ENCODE measurements at regions not wholly inside any gene's neighbourhood (a gene's known extent, or its start where the extent isn't known, plus 50 kb on each side); places are given as distances from the start of the nearest gene placed in this dataset.

DNA sequence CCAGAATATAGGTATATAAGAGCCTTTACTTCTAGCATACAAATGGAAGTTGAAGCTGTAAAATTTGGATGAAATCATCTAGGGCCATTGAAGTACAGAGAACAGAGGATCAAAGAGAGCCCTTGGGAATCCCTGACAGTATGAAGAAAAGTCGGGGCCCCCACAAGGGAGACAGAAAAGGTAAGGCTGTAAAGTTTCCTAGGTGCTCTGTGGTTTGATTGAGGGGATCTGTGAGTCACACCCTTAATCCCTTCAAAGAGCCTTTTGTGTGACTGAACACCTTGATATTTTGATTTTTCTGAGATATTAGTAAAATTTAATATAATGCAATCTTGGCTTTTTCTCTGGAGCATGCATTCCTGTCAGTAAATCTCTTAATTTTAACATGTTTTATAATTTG lies 961.7 kb upstream of the TMEFF2 start:
- Mint-ChIP-seq H3K4me1 (no peaks in the 10 kb centered on the region), H3K27me3 (ENCODE audit: low read depth in 3 of 3) (peaks cover 0 to 2% (median 0%) of the 10 kb centered on the region in 3 donors), H3K9me3 (peaks cover 0 to 6% (median 2%) of the 10 kb centered on the region in 7 donors), H3K4me3 (no peak overlapping the region), H3K36me3 (no peaks in the 10 kb centered on the region), H3K27ac (no peak overlapping the region)
- Histone ChIP-seq H3K36me3 (replicated peaks in 1 of 2; ENCODE audit: control insufficient read depth in 1 of 2, insufficient read depth in 2 of 2, low read length in 2 of 2) (no peaks in the 10 kb centered on the region), H2AFZ (ENCODE audit: insufficient read depth, low read depth, low read length, poor library complexity, severe bottlenecking) (no peak overlapping the region), H3K27ac (ENCODE audit: low read depth in 1 of 2, low read length in 2 of 2) (no peak overlapping the region), H4K20me1 (ENCODE audit: insufficient read depth, low read length) (no peaks in the 10 kb centered on the region), H3K9ac (ENCODE audit: insufficient read depth, low read length, poor library complexity, severe bottlenecking) (no peak overlapping the region), H3K27me3 (ENCODE audit: control insufficient read depth in 2 of 2, insufficient read depth in 2 of 2, low read length in 2 of 2) (no peaks in the 10 kb centered on the region), H3K4me2 (replicated peaks; ENCODE audit: extremely low read depth, low read length, poor library complexity, severe bottlenecking) (no peak overlapping the region), H3K4me1 (ENCODE audit: control insufficient read depth in 1 of 2, insufficient read depth in 2 of 2, low read length in 2 of 2) (no peaks in the 10 kb centered on the region), H3K79me2 (ENCODE audit: insufficient read depth, low read length) (no peaks in the 10 kb centered on the region), H3K9me3 (replicated peaks in 1 of 2; ENCODE audit: control insufficient read depth in 1 of 2, insufficient read depth in 1 of 2, low read length in 2 of 2) (peaks cover 0 to 3% of the 10 kb centered on the region in 2 donors), H3K4me3 (replicated peaks in 1 of 3; ENCODE audit: low read depth in 2 of 3, low read length in 3 of 3) (no peak overlapping the region)
- no peak for DNase-seq
- intact Hi-C loops (cut with micrococcal nuclease) = no loop called here
- 80% methylated on average over 1 of the region's 1 CpG for WGBS (ENCODE audit: insufficient coverage)
- no peak for TF ChIP-seq CTCF (IDR thresholded peaks at IDR 0.05)

GRCh38 chr2:193154076-193154475 lies 959.3 kb upstream of the TMEFF2 start:
- no peak for TF ChIP-seq CTCF (IDR thresholded peaks at IDR 0.05)
- Histone ChIP-seq H3K4me3 (replicated peaks in 1 of 3; ENCODE audit: low read depth in 2 of 3, low read length in 3 of 3) (no peak overlapping the region), H3K4me2 (replicated peaks; ENCODE audit: extremely low read depth, low read length, poor library complexity, severe bottlenecking) (no peak overlapping the region), H3K9me3 (replicated peaks in 1 of 2; ENCODE audit: control insufficient read depth in 1 of 2, insufficient read depth in 1 of 2, low read length in 2 of 2) (peaks cover 0 to 3% of the 10 kb centered on the region in 2 donors), H4K20me1 (ENCODE audit: insufficient read depth, low read length) (no peaks in the 10 kb centered on the region), H3K4me1 (ENCODE audit: control insufficient read depth in 1 of 2, insufficient read depth in 2 of 2, low read length in 2 of 2) (no peaks in the 10 kb centered on the region), H2AFZ (ENCODE audit: insufficient read depth, low read depth, low read length, poor library complexity, severe bottlenecking) (no peak overlapping the region), H3K36me3 (replicated peaks in 1 of 2; ENCODE audit: control insufficient read depth in 1 of 2, insufficient read depth in 2 of 2, low read length in 2 of 2) (no peaks in the 10 kb centered on the region), H3K79me2 (ENCODE audit: insufficient read depth, low read length) (no peaks in the 10 kb centered on the region), H3K27ac (ENCODE audit: low read depth in 1 of 2, low read length in 2 of 2) (no peak overlapping the region), H3K27me3 (ENCODE audit: control insufficient read depth in 2 of 2, insufficient read depth in 2 of 2, low read length in 2 of 2) (no peaks in the 10 kb centered on the region), H3K9ac (ENCODE audit: insufficient read depth, low read length, poor library complexity, severe bottlenecking) (no peak overlapping the region)
- Mint-ChIP-seq H3K36me3 (no peaks in the 10 kb centered on the region), H3K4me1 (no peaks in the 10 kb centered on the region), H3K9me3 (peaks cover 0 to 5% (median 2%) of the 10 kb centered on the region in 7 donors), H3K27ac (no peak overlapping the region), H3K27me3 (ENCODE audit: low read depth in 3 of 3) (peaks cover 0 to 2% (median 0%) of the 10 kb centered on the region in 3 donors), H3K4me3 (no peak overlapping the region)
- intact Hi-C loops (cut with micrococcal nuclease) = no loop called here
- 100% methylated on average over 3 of the region's 5 CpGs for WGBS (ENCODE audit: insufficient coverage)
- DNase-seq = no peak

All from CD14-positive monocyte (primary cell).